ENCODE measurements at regions not wholly inside any gene's neighbourhood (a gene's known extent, or its start where the extent isn't known, plus 50 kb on each side); places are given as distances from the start of the nearest gene placed in this dataset.

DNA sequence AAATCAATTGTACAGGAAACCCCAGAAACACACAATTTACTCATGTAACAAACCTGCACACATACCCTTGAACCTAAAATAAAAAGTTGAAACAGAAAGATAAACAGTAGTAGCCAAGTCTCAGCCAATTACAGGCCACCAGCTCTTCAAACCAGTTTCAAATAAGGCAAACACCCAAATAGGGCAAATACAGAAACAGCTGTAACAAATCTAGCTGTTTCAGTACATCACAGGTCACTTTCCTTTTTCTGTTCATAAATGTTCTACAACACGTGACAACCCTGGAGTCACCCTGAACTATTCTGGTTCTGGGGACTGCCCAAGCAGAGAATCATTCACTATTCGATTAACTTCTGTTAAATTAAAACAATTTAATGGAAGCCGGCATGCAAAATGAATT, 329.0 kb downstream of the GJA1 start:
- TF ChIP-seq, protein P1, sequence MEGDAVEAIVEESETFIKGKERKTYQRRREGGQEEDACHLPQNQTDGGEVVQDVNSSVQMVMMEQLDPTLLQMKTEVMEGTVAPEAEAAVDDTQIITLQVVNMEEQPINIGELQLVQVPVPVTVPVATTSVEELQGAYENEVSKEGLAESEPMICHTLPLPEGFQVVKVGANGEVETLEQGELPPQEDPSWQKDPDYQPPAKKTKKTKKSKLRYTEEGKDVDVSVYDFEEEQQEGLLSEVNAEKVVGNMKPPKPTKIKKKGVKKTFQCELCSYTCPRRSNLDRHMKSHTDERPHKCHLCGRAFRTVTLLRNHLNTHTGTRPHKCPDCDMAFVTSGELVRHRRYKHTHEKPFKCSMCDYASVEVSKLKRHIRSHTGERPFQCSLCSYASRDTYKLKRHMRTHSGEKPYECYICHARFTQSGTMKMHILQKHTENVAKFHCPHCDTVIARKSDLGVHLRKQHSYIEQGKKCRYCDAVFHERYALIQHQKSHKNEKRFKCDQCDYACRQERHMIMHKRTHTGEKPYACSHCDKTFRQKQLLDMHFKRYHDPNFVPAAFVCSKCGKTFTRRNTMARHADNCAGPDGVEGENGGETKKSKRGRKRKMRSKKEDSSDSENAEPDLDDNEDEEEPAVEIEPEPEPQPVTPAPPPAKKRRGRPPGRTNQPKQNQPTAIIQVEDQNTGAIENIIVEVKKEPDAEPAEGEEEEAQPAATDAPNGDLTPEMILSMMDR (IDR thresholded peaks at IDR 0.05) = no peak
- TF ChIP-seq POLR2A (IDR thresholded peaks at IDR 0.05) = no peak

Measured in ovary (tissue), 3 donors.